Upper lobe of left lung (tissue), 6 donors: ENCODE measurements at regions not wholly inside any gene's neighbourhood (a gene's known extent, or its start where the extent isn't known, plus 50 kb on each side); places are given as distances from the start of the nearest gene placed in this dataset.
A peak's percentile ranks its signal among the peaks of the same experiment; 100 is the strongest.

ENCODE experiments used
- ATAC-seq, 2 donors: fragments of 200-7000 bp; cut with Tn5 transposase; one replicate each; pipeline ENCODE4 v1.9.1; 2022; ENCODE audit warnings: mild to moderate bottlenecking in 2 of 2, moderate library complexity in 2 of 2; ENCODE audit not compliant: low FRiP score in 2 of 2
- DNase-seq, 2 donors: peaks; one replicate each; pipeline ENCODE4 v3.0.0-alpha.2; 2019 to 2020
- H3K27ac ChIP-seq, 4 donors: fragments of 200-600 bp; sonication (generic); one replicate each; pipeline ENCODE4 v1.5.1; 2016 to 2019
- H3K27me3 ChIP-seq, 4 donors: fragments of 200-600 bp; sonication (generic); one replicate each; pipeline ENCODE4 v1.5.1; 2017 to 2019
- H3K36me3 ChIP-seq, 4 donors: fragments of 200-600 bp; sonication (generic); one replicate each; pipeline ENCODE4 v1.5.1; 2016 to 2019
- H3K4me1 ChIP-seq, 4 donors: fragments of 200-600 bp; sonication (generic); one replicate each; pipeline ENCODE4 v1.5.1; 2018 to 2019
- H3K4me3 ChIP-seq, 4 donors: fragments of 200-600 bp; sonication (generic); one replicate each; pipeline ENCODE4 v1.5.1; 2017 to 2019; ENCODE audit warnings: mild to moderate bottlenecking in 2 of 4, moderate library complexity in 1 of 4
- H3K9me3 ChIP-seq, 4 donors: fragments of 200-600 bp; sonication (generic); one replicate each; pipeline ENCODE4 v1.5.1; 2018 to 2019
- EP300 ChIP-seq, 4 donors: sonication (generic); formaldehyde crosslinking; IDR thresholded peaks; one replicate each; pipeline ENCODE4 v1.5.1; 2017; ENCODE audit warnings: antibody characterized with exemption in 4 of 4, control low read depth in 2 of 4
- POLR2A ChIP-seq, 4 donors: fragments of 450-650 bp; IDR thresholded peaks; one replicate each; pipeline ENCODE4 v1.5.1; 2016 to 2017; ENCODE audit warnings: antibody characterized with exemption in 4 of 4, mild to moderate bottlenecking in 2 of 4
- POLR2AphosphoS5 ChIP-seq, 2 donors: sonication (generic); formaldehyde crosslinking; IDR thresholded peaks; one replicate each; pipeline ENCODE4 v1.5.1; 2017; ENCODE audit warnings: antibody characterized with exemption in 2 of 2
- WGBS, 2 donors: methylation state at CpG; one replicate each; pipeline ENCODE4 v1.1.5; 2017 to 2018; 5-methylcytosine and 5-hydroxymethylcytosine counted together
- TF ChIP-seq, protein P1 (sequence below), 6 experiments: fragments of 450-650 bp in 4 of 6; fragments of 200-600 bp in 2 of 6; sonication (generic) in 2 of 6; IDR thresholded peaks; one replicate each; pipeline ENCODE4 v1.5.1; 2016 to 2019; ENCODE audit warnings: antibody characterized with exemption in 6 of 6
- donor health status: DM: no; HTN: no; CAD: no; lungs with moderate emphysema.
- donor health status: DM: no; HTN: yes; CAD: no; lungs with severe emphysema.

DNA sequence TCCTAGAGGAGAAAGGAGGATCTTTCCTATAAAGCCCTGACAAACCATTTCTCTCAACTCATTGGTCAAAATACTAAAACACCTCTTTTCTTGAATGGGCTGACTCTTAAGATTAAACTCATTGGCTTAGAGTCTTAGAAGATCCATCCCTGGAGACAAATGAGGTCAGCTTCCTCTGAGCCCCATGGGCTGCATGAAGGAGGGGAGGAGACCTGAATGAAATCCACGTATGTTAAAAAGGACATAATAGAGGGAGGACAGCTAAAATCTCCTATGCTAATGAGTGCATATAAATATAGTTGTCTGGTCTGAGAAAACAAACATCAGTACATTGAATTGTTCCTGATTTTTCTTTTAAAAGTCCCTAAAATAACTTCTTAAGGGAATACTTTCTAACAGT lies 255.0 kb downstream of the TBL1XR1 start:
- 80 to 81% methylated on average over 1 of the region's 1 CpG for WGBS, 2 donors
- TF ChIP-seq POLR2AphosphoS5 (IDR thresholded peaks at IDR 0.05) (no peak), POLR2A (IDR thresholded peaks at IDR 0.05) (no peak), EP300 (IDR thresholded peaks at IDR 0.05) (no peak)
- TF ChIP-seq, protein P1, sequence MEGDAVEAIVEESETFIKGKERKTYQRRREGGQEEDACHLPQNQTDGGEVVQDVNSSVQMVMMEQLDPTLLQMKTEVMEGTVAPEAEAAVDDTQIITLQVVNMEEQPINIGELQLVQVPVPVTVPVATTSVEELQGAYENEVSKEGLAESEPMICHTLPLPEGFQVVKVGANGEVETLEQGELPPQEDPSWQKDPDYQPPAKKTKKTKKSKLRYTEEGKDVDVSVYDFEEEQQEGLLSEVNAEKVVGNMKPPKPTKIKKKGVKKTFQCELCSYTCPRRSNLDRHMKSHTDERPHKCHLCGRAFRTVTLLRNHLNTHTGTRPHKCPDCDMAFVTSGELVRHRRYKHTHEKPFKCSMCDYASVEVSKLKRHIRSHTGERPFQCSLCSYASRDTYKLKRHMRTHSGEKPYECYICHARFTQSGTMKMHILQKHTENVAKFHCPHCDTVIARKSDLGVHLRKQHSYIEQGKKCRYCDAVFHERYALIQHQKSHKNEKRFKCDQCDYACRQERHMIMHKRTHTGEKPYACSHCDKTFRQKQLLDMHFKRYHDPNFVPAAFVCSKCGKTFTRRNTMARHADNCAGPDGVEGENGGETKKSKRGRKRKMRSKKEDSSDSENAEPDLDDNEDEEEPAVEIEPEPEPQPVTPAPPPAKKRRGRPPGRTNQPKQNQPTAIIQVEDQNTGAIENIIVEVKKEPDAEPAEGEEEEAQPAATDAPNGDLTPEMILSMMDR (IDR thresholded peaks at IDR 0.05): no peak

DNA sequence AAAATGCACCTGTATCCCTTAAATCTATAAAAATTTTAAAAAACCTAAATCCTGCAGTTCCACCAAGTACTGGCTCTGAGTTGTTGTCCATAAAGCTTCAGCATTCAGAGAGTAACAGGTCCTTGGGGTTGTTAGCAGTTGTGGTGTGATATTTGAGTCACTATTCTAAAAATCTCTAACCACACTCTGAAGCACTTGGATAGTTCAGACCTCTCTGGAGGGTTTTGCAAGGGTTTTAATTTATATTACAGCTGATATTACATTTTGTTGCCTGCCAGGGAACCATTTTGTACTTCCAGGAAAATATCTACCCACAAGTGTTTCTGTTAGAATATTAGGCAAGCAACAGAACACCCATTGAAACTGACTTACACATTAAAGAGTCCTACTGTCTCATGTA lies 255.6 kb downstream of the TBL1XR1 start:
- no peaks in the 10 kb centered on the region for H3K9me3 ChIP-seq
- no peak for ATAC-seq
- H3K27me3 ChIP-seq: no peaks in the 10 kb centered on the region
- peaks cover 0 to 5% (median 0%) of the 10 kb centered on the region in 4 donors for H3K4me1 ChIP-seq
- no peak for DNase-seq
- H3K4me3 ChIP-seq: no peak overlapping the region
- H3K36me3 ChIP-seq: no peaks in the 10 kb centered on the region
- H3K27ac ChIP-seq: no peak overlapping the region
- TF ChIP-seq POLR2A (IDR thresholded peaks at IDR 0.05): no peak
- no peak for TF ChIP-seq POLR2AphosphoS5 (IDR thresholded peaks at IDR 0.05)
- TF ChIP-seq EP300 (IDR thresholded peaks at IDR 0.05): no peak
- TF ChIP-seq, protein P1 (IDR thresholded peaks at IDR 0.05): no peak

More for the DNA sequence above, 255.0 kb downstream of the TBL1XR1 start:
- DNase-seq (no peak), ATAC-seq (no peak)
- no peaks in the 10 kb centered on the region for H3K27me3 ChIP-seq
- no peaks in the 10 kb centered on the region for H3K9me3 ChIP-seq
- peaks cover 0 to 5% (median 0%) of the 10 kb centered on the region in 4 donors for H3K4me1 ChIP-seq
- H3K27ac ChIP-seq: no peak overlapping the region
- no peaks in the 10 kb centered on the region for H3K36me3 ChIP-seq
- no peak overlapping the region for H3K4me3 ChIP-seq

DNA sequence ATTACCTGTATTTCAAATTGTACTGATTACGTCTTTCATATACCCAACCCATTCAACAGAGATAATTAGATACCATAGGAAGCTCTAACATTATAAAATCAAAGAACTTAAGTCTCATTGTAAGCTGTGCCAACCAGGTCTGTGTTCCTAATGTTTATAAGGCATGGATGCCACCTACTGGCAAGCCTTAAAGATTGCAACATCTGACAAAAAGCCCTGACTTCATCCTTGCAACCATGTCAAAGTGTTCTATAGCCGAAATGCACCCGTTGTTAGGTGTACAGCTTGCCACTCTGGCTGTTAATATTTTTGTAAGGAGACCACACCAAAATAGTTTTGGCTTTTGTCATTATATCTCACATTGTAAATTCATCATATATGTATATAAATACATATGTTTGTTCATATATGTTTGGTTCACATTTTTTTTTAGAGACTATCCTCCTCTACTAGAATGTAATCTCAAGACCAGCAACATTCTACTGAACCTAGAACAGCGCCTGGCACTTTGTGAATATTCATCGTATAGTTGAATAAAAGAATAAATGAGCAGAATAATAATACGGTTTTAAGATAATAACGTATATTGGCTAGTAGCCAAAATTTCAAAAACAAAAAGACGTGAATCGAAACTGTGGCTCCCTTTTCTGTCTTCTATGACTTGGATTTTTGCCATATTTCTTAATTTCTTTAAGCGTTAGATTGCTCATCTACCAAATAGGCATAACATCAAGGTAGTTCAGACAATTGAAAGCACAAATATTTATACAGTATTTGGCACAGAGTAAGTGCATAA lies 258.1 kb downstream of the TBL1XR1 start:
- peak; percentile 75 to 86 for ATAC-seq
- no peak overlapping the region for H3K4me3 ChIP-seq
- TF ChIP-seq EP300 (IDR thresholded peaks at IDR 0.05): no peak
- TF ChIP-seq, protein P1 (IDR thresholded peaks at IDR 0.05): peak; percentile 41 to 78 (median 68)

DNA sequence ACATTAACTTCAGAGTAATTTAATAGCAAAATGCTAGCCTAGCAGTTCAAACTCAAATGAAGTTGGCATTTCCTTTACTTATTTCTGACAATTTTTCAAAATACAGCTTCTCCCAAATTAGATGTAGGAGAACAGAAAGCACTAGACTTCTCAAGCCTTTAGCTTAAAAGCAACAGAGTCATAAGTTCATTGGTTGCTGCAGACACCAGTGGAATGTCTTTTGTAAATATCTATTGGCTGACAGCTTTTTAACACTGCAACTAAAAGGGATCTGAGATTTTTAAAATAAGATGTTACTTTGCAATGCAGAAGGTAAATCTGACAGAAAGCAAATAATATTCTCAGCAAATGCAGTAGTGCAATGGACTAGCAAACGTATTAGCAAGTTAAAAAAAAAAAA lies 259.3 kb downstream of the TBL1XR1 start:
- H3K4me3 ChIP-seq: no peak overlapping the region
- ATAC-seq (no peak), DNase-seq (no peak)
- H3K27ac ChIP-seq: no peak overlapping the region
- H3K9me3 ChIP-seq: no peaks in the 10 kb centered on the region
- H3K4me1 ChIP-seq: peaks cover 0 to 5% (median 0%) of the 10 kb centered on the region in 4 donors
- no peaks in the 10 kb centered on the region for H3K36me3 ChIP-seq
- 74 to 81% methylated on average over 1 of the region's 1 CpG for WGBS, 2 donors
- no peaks in the 10 kb centered on the region for H3K27me3 ChIP-seq
- TF ChIP-seq, protein P1 (IDR thresholded peaks at IDR 0.05): no peak
- TF ChIP-seq POLR2A (IDR thresholded peaks at IDR 0.05) (no peak), POLR2AphosphoS5 (IDR thresholded peaks at IDR 0.05) (no peak), EP300 (IDR thresholded peaks at IDR 0.05) (no peak)

More for the DNA sequence above, 258.1 kb downstream of the TBL1XR1 start:
- no peak overlapping the region for H3K27ac ChIP-seq
- H3K36me3 ChIP-seq: no peaks in the 10 kb centered on the region
- H3K9me3 ChIP-seq: no peaks in the 10 kb centered on the region
- H3K4me1 ChIP-seq: peaks cover 0 to 5% (median 0%) of the 10 kb centered on the region in 4 donors
- DNase-seq: peak in 1 of 2 donors; percentile 37
- 29 to 30% methylated on average over 10 of the region's 10 CpGs for WGBS, 2 donors
- H3K27me3 ChIP-seq: no peaks in the 10 kb centered on the region

DNA sequence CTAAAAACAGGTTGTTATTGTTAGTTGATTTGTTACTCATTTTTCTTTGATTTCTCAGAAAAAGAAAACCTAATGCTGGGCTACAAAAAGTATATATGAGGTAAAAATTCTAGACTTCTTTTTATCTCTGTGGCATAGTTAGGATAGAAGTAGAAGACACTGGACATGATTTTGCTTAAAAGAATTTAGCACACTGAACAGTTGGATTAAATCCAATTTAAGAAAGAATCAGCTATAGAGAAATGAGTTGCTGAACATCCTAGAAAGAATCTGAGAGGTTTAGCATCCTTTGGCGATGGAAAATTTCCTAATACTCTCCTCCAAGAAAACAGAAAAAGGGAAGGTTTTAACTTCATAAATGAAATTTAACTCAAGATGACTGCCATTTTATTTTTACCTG lies 259.7 kb downstream of the TBL1XR1 start:
- no peak for ATAC-seq
- Histone ChIP-seq H3K27ac (no peak overlapping the region), H3K4me3 (no peak overlapping the region), H3K4me1 (peaks cover 0 to 5% (median 0%) of the 10 kb centered on the region in 4 donors), H3K27me3 (no peaks in the 10 kb centered on the region), H3K9me3 (no peaks in the 10 kb centered on the region), H3K36me3 (no peaks in the 10 kb centered on the region)
- 90 to 95% methylated on average over 1 of the region's 1 CpG for WGBS, 2 donors
- TF ChIP-seq EP300 (IDR thresholded peaks at IDR 0.05): no peak
- TF ChIP-seq, protein P1 (IDR thresholded peaks at IDR 0.05): no peak
- no peak for TF ChIP-seq POLR2AphosphoS5 (IDR thresholded peaks at IDR 0.05)
- TF ChIP-seq POLR2A (IDR thresholded peaks at IDR 0.05): no peak
- no peak for DNase-seq
